ENCODE measurements at regions not wholly inside any gene's neighbourhood (a gene's known extent, or its start where the extent isn't known, plus 50 kb on each side); places are given as distances from the start of the nearest gene placed in this dataset.

- Histone ChIP-seq H3K4me3 (ENCODE audit: low read depth in 1 of 3, low read length in 3 of 3) (no peak overlapping the region), H3K27ac (ENCODE audit: low read depth in 1 of 3, low read length in 2 of 3) (no peak overlapping the region), H3K4me1 (ENCODE audit: control insufficient read depth in 3 of 3, insufficient read depth in 2 of 3, low read depth in 1 of 3, low read length in 2 of 3) (no peaks in the 10 kb centered on the region), H3K27me3 (ENCODE audit: control insufficient read depth in 3 of 3, insufficient read depth in 3 of 3, low read length in 3 of 3) (no peaks in the 10 kb centered on the region), H3K9me3 (ENCODE audit: control insufficient read depth in 2 of 2, insufficient read depth in 1 of 2, low read depth in 1 of 2, low read length in 1 of 2) (no peaks in the 10 kb centered on the region), H3K36me3 (ENCODE audit: control insufficient read depth in 3 of 3, insufficient read depth in 2 of 3, low read depth in 1 of 3, low read length in 3 of 3) (no peaks in the 10 kb centered on the region)
- 85 to 87% (median 85%) methylated on average over 3 of the region's 3 CpGs for WGBS, 3 donors
- no peak for FAIRE-seq
- no peak for DNase-seq
Observed at GRCh38 chr15:39331584-39331983, 249.3 kb upstream of the THBS1 start.

DNA sequence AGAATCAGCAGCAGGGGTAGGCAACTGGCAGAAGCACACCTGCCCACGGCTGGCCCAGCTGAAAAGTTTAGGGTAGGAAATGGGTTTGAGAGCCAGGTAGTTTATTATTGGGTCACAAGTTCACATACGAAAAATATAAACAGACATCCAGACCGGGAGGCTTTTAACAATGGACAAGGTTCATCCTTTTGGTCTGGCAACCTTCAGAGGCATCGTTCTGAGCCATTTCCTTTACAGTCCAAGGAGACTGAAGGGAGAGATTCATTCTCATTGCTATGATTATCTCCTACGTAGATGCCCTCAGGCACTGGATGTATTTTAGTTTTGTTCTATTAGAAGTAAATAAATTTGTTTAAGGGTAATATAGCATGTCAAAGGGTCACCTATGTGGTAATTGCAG, 248.0 kb upstream of the THBS1 start:
- no peak for FAIRE-seq
- no peak overlapping the region for H3K27ac ChIP-seq (ENCODE audit: low read depth in 1 of 3, low read length in 2 of 3)
- H3K27me3 ChIP-seq (ENCODE audit: control insufficient read depth in 3 of 3, insufficient read depth in 3 of 3, low read length in 3 of 3) = no peaks in the 10 kb centered on the region
- WGBS, 3 donors = 22 to 56% (median 33%) methylated on average over 5 of the region's 5 CpGs
- DNase-seq = no peak
- no peaks in the 10 kb centered on the region for H3K4me1 ChIP-seq (ENCODE audit: control insufficient read depth in 3 of 3, insufficient read depth in 2 of 3, low read depth in 1 of 3, low read length in 2 of 3)
- H3K4me3 ChIP-seq (ENCODE audit: low read depth in 1 of 3, low read length in 3 of 3) = no peak overlapping the region
- no peaks in the 10 kb centered on the region for H3K9me3 ChIP-seq (ENCODE audit: control insufficient read depth in 2 of 2, insufficient read depth in 1 of 2, low read depth in 1 of 2, low read length in 1 of 2)
- no peaks in the 10 kb centered on the region for H3K36me3 ChIP-seq (ENCODE audit: control insufficient read depth in 3 of 3, insufficient read depth in 2 of 3, low read depth in 1 of 3, low read length in 3 of 3)

DNA sequence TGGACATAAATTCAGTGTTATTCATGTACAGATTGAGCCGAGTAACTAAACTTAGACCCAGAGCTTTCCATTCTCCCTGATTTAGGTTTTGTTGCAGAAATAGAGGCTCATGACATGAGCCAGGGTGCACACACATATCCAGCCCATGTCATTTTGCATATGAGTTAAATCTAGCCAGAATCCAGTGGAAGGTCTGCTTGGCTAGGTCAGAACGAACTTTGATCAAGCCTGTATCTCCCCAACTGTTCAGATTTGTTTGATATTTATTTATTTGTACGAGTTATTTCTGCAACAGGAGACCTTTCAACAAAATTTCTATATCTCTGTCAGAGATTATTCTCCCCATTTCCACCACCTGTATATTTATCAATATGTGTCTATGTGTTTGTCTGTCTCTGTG, 247.5 kb upstream of the THBS1 start:
- no peaks in the 10 kb centered on the region for H3K27me3 ChIP-seq (ENCODE audit: control insufficient read depth in 3 of 3, insufficient read depth in 3 of 3, low read length in 3 of 3)
- no peaks in the 10 kb centered on the region for H3K4me1 ChIP-seq (ENCODE audit: control insufficient read depth in 3 of 3, insufficient read depth in 2 of 3, low read depth in 1 of 3, low read length in 2 of 3)
- FAIRE-seq = no peak
- H3K9me3 ChIP-seq (ENCODE audit: control insufficient read depth in 2 of 2, insufficient read depth in 1 of 2, low read depth in 1 of 2, low read length in 1 of 2) = no peaks in the 10 kb centered on the region
- WGBS, 3 donors = 37 to 68% (median 53%) methylated on average over 3 of the region's 3 CpGs
- H3K27ac ChIP-seq (ENCODE audit: low read depth in 1 of 3, low read length in 2 of 3) = no peak overlapping the region
- H3K36me3 ChIP-seq (ENCODE audit: control insufficient read depth in 3 of 3, insufficient read depth in 2 of 3, low read depth in 1 of 3, low read length in 3 of 3) = no peaks in the 10 kb centered on the region
- no peak overlapping the region for H3K4me3 ChIP-seq (ENCODE audit: low read depth in 1 of 3, low read length in 3 of 3)
- no peak for DNase-seq

DNA sequence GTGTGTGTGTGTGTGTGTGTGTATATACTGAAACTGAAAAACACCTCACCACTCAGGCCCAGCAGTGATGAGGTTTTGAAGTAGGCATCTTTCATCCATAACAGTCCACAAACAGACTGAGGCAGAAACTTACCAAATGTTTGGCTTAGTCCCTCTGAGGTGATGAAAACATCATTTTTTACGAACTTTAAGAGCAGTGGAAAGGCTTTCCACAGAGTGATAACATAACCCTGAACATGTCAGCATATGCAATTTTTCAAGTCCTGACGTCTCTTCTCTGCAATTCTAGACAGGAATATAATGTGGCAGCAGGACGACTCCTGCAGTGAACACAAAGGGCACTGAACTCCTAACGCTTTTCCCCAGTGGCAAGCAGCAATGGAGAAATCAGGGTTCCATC, 247.0 kb upstream of the THBS1 start:
- H3K27me3 ChIP-seq (ENCODE audit: control insufficient read depth in 3 of 3, insufficient read depth in 3 of 3, low read length in 3 of 3) = no peaks in the 10 kb centered on the region
- H3K9me3 ChIP-seq (ENCODE audit: control insufficient read depth in 2 of 2, insufficient read depth in 1 of 2, low read depth in 1 of 2, low read length in 1 of 2) = no peaks in the 10 kb centered on the region
- FAIRE-seq (no peak), DNase-seq (no peak)
- H3K36me3 ChIP-seq (ENCODE audit: control insufficient read depth in 3 of 3, insufficient read depth in 2 of 3, low read depth in 1 of 3, low read length in 3 of 3) = no peaks in the 10 kb centered on the region
- H3K4me1 ChIP-seq (ENCODE audit: control insufficient read depth in 3 of 3, insufficient read depth in 2 of 3, low read depth in 1 of 3, low read length in 2 of 3) = no peaks in the 10 kb centered on the region
- 79 to 88% (median 82%) methylated on average over 4 of the region's 4 CpGs for WGBS, 3 donors
- H3K4me3 ChIP-seq (ENCODE audit: low read depth in 1 of 3, low read length in 3 of 3) = no peak overlapping the region
- no peak overlapping the region for H3K27ac ChIP-seq (ENCODE audit: low read depth in 1 of 3, low read length in 2 of 3)

GRCh38 chr15:39336926-39337325, 244.0 kb upstream of the THBS1 start:
- H3K9me3 ChIP-seq (ENCODE audit: control insufficient read depth in 2 of 2, insufficient read depth in 1 of 2, low read depth in 1 of 2, low read length in 1 of 2) = no peaks in the 10 kb centered on the region
- WGBS, 3 donors = 64 to 89% (median 77%) methylated on average over 5 of the region's 5 CpGs
- H3K36me3 ChIP-seq (ENCODE audit: control insufficient read depth in 3 of 3, insufficient read depth in 2 of 3, low read depth in 1 of 3, low read length in 3 of 3) = no peaks in the 10 kb centered on the region
- H3K4me3 ChIP-seq (ENCODE audit: low read depth in 1 of 3, low read length in 3 of 3) = no peak overlapping the region
- FAIRE-seq (no peak), DNase-seq (no peak)
- no peaks in the 10 kb centered on the region for H3K27me3 ChIP-seq (ENCODE audit: control insufficient read depth in 3 of 3, insufficient read depth in 3 of 3, low read length in 3 of 3)
- no peaks in the 10 kb centered on the region for H3K4me1 ChIP-seq (ENCODE audit: control insufficient read depth in 3 of 3, insufficient read depth in 2 of 3, low read depth in 1 of 3, low read length in 2 of 3)
- H3K27ac ChIP-seq (ENCODE audit: low read depth in 1 of 3, low read length in 2 of 3) = no peak overlapping the region

GRCh38 chr15:39338251-39338650, 242.6 kb upstream of the THBS1 start:
- H3K27ac ChIP-seq (ENCODE audit: low read depth in 1 of 3, low read length in 2 of 3) = no peak overlapping the region
- H3K4me3 ChIP-seq (ENCODE audit: low read depth in 1 of 3, low read length in 3 of 3) = no peak overlapping the region
- FAIRE-seq (no peak), DNase-seq (peak in 1 of 2 donors; percentile 24)
- no peaks in the 10 kb centered on the region for H3K4me1 ChIP-seq (ENCODE audit: control insufficient read depth in 3 of 3, insufficient read depth in 2 of 3, low read depth in 1 of 3, low read length in 2 of 3)
- 62 to 82% (median 63%) methylated on average over 4 of the region's 4 CpGs for WGBS, 3 donors
- no peaks in the 10 kb centered on the region for H3K27me3 ChIP-seq (ENCODE audit: control insufficient read depth in 3 of 3, insufficient read depth in 3 of 3, low read length in 3 of 3)
- H3K36me3 ChIP-seq (ENCODE audit: control insufficient read depth in 3 of 3, insufficient read depth in 2 of 3, low read depth in 1 of 3, low read length in 3 of 3) = no peaks in the 10 kb centered on the region
- no peaks in the 10 kb centered on the region for H3K9me3 ChIP-seq (ENCODE audit: control insufficient read depth in 2 of 2, insufficient read depth in 1 of 2, low read depth in 1 of 2, low read length in 1 of 2)

- no peak overlapping the region for H3K27ac ChIP-seq (ENCODE audit: low read depth in 1 of 3, low read length in 2 of 3)
- H3K4me3 ChIP-seq (ENCODE audit: low read depth in 1 of 3, low read length in 3 of 3) = no peak overlapping the region
- no peaks in the 10 kb centered on the region for H3K9me3 ChIP-seq (ENCODE audit: control insufficient read depth in 2 of 2, insufficient read depth in 1 of 2, low read depth in 1 of 2, low read length in 1 of 2)
- H3K36me3 ChIP-seq (ENCODE audit: control insufficient read depth in 3 of 3, insufficient read depth in 2 of 3, low read depth in 1 of 3, low read length in 3 of 3) = no peaks in the 10 kb centered on the region
- H3K4me1 ChIP-seq (ENCODE audit: control insufficient read depth in 3 of 3, insufficient read depth in 2 of 3, low read depth in 1 of 3, low read length in 2 of 3) = no peaks in the 10 kb centered on the region
- H3K27me3 ChIP-seq (ENCODE audit: control insufficient read depth in 3 of 3, insufficient read depth in 3 of 3, low read length in 3 of 3) = no peaks in the 10 kb centered on the region
- FAIRE-seq = no peak
- 79 to 84% (median 84%) methylated on average over 13 of the region's 13 CpGs for WGBS, 3 donors
- DNase-seq = no peak
Observed at GRCh38 chr15:39340903-39341645, 239.8 kb upstream of the THBS1 start.

GRCh38 chr15:39344662-39345141, 236.2 kb upstream of the THBS1 start:
- Histone ChIP-seq H3K27me3 (ENCODE audit: control insufficient read depth in 3 of 3, insufficient read depth in 3 of 3, low read length in 3 of 3) (no peaks in the 10 kb centered on the region), H3K4me3 (ENCODE audit: low read depth in 1 of 3, low read length in 3 of 3) (no peak overlapping the region), H3K4me1 (ENCODE audit: control insufficient read depth in 3 of 3, insufficient read depth in 2 of 3, low read depth in 1 of 3, low read length in 2 of 3) (no peaks in the 10 kb centered on the region), H3K9me3 (ENCODE audit: control insufficient read depth in 2 of 2, insufficient read depth in 1 of 2, low read depth in 1 of 2, low read length in 1 of 2) (no peaks in the 10 kb centered on the region), H3K36me3 (ENCODE audit: control insufficient read depth in 3 of 3, insufficient read depth in 2 of 3, low read depth in 1 of 3, low read length in 3 of 3) (no peaks in the 10 kb centered on the region), H3K27ac (ENCODE audit: low read depth in 1 of 3, low read length in 2 of 3) (no peak overlapping the region)
- 62 to 68% (median 67%) methylated on average over 3 of the region's 3 CpGs for WGBS, 3 donors
- FAIRE-seq (no peak), DNase-seq (no peak)

GRCh38 chr15:39345176-39345575, 235.7 kb upstream of the THBS1 start:
- no peak overlapping the region for H3K27ac ChIP-seq (ENCODE audit: low read depth in 1 of 3, low read length in 2 of 3)
- FAIRE-seq = no peak
- no peaks in the 10 kb centered on the region for H3K36me3 ChIP-seq (ENCODE audit: control insufficient read depth in 3 of 3, insufficient read depth in 2 of 3, low read depth in 1 of 3, low read length in 3 of 3)
- no peak for DNase-seq
- H3K4me1 ChIP-seq (ENCODE audit: control insufficient read depth in 3 of 3, insufficient read depth in 2 of 3, low read depth in 1 of 3, low read length in 2 of 3) = no peaks in the 10 kb centered on the region
- H3K27me3 ChIP-seq (ENCODE audit: control insufficient read depth in 3 of 3, insufficient read depth in 3 of 3, low read length in 3 of 3) = no peaks in the 10 kb centered on the region
- no peak overlapping the region for H3K4me3 ChIP-seq (ENCODE audit: low read depth in 1 of 3, low read length in 3 of 3)
- 48 to 60% (median 59%) methylated on average over 3 of the region's 3 CpGs for WGBS, 3 donors
- no peaks in the 10 kb centered on the region for H3K9me3 ChIP-seq (ENCODE audit: control insufficient read depth in 2 of 2, insufficient read depth in 1 of 2, low read depth in 1 of 2, low read length in 1 of 2)

All from small intestine (tissue), 7 donors.